ENCODE measurements at regions not wholly inside any gene's neighbourhood (a gene's known extent, or its start where the extent isn't known, plus 50 kb on each side); places are given as distances from the start of the nearest gene placed in this dataset.

DNA sequence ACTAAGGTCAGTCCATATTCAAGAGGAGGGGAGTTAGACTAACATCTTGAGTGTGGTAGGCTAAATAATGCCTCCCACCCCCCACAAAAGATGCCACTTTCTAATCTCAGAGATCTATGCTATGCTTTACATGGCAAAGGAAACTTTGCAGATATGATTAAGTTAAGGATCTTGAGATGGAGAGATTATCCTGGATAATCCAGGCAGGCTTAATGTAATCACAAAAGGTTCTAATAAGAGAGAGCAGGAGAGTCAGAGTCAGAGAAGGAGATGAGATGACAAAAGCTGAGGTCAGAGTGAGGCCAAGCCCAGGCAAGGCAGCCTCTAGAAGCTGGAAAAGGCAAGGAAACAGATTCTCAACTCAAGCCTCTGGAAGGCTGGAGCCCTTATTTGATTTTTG is 1011.6 kb downstream of the PCDH9 start:
- TF ChIP-seq, protein P1, sequence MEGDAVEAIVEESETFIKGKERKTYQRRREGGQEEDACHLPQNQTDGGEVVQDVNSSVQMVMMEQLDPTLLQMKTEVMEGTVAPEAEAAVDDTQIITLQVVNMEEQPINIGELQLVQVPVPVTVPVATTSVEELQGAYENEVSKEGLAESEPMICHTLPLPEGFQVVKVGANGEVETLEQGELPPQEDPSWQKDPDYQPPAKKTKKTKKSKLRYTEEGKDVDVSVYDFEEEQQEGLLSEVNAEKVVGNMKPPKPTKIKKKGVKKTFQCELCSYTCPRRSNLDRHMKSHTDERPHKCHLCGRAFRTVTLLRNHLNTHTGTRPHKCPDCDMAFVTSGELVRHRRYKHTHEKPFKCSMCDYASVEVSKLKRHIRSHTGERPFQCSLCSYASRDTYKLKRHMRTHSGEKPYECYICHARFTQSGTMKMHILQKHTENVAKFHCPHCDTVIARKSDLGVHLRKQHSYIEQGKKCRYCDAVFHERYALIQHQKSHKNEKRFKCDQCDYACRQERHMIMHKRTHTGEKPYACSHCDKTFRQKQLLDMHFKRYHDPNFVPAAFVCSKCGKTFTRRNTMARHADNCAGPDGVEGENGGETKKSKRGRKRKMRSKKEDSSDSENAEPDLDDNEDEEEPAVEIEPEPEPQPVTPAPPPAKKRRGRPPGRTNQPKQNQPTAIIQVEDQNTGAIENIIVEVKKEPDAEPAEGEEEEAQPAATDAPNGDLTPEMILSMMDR (IDR thresholded peaks at IDR 0.05; ENCODE audit: borderline replicate concordance, insufficient read depth, low read depth, low read length): no peak

DNA sequence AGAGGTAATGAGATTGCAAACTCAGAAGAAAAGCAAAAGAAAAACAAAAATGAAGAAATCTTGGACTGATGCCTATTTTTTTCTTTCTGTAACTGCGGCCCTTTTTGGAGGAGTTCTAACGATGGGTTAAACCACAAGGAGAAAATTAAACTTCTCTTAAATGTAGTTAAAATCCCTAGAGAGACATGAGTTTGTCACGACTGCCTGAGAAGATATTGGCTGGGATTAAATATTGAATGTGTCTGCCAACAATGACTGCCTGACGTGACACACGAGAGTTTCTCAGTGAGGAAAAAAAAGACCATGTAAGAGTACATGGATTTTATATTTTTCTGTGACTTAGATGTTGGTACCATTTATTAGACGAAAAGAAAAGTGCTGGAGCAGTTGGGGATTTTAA is 1013.4 kb downstream of the PCDH9 start:
- TF ChIP-seq, protein P1 (IDR thresholded peaks at IDR 0.05; ENCODE audit: borderline replicate concordance, insufficient read depth, low read depth, low read length): no peak

More for the DNA sequence above, 1011.6 kb downstream of the PCDH9 start:
- H3K4me3 ChIP-seq (ENCODE audit: low read depth, low read length): no peak overlapping the region

DNA sequence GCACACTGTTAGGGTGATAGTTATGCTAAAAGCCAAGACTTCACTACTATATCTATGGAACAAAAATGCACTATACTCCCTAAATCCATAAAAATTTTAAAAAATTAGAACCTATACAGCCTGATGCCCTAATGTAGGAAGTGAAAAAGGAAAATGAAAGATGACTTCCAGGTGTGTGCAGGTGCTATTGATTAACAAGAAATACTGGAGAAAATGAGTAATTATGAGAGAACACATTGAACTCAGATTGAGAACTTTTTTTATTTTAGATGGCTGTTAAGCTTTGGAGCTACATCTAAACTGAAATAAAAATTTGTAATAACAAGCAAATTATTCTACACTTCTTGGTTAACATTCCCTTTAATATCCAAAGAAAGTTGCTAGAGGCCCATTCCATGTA is 1015.7 kb downstream of the PCDH9 start:
- no peak overlapping the region for H3K4me3 ChIP-seq (ENCODE audit: low read depth, low read length)
- TF ChIP-seq, protein P1 (IDR thresholded peaks at IDR 0.05; ENCODE audit: borderline replicate concordance, insufficient read depth, low read depth, low read length): no peak

More for the DNA sequence above, 1013.4 kb downstream of the PCDH9 start:
- no peak overlapping the region for H3K4me3 ChIP-seq (ENCODE audit: low read depth, low read length)

DNA sequence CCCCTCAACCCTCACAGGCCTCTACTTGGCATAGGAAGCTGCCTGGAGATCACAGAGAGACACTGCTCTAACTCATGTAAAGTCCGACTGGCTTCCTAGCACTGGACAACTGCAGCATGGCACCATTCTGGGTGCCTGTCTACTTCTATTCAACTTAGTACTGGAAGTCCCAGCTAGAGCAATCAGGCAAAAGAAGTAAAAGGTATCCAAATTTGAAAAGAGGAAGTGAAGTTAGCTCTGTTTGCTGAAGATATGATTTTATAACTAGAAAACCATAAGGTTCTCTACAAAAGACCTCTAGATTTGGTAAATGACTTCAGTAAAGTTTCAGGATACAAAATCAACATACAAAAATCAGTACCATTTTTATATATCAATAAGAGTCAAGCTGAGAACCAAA is 1017.6 kb downstream of the PCDH9 start:
- H3K4me3 ChIP-seq (ENCODE audit: low read depth, low read length): no peak overlapping the region
- TF ChIP-seq, protein P1 (IDR thresholded peaks at IDR 0.05; ENCODE audit: borderline replicate concordance, insufficient read depth, low read depth, low read length): no peak

DNA sequence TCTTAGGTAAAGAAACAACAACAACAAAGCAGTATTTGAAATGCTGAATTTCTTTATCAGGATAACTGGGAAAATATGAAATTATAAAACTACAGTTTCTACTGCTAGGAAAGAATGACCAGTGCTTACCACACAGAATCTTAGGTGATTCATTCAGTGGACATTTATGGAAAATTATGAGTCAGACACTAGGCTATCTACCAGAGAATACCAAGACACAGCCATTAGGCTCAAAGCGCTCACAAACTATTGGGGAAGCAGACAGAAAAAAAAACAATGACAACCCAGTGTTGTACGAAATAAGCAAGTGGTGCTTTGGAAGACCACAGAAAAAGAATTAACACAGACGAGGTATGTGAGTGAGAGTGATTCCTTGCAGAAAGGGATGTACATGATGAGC is 1019.5 kb downstream of the PCDH9 start:
- H3K4me3 ChIP-seq (ENCODE audit: low read depth, low read length): no peak overlapping the region
- TF ChIP-seq, protein P1 (IDR thresholded peaks at IDR 0.05; ENCODE audit: borderline replicate concordance, insufficient read depth, low read depth, low read length): no peak

DNA sequence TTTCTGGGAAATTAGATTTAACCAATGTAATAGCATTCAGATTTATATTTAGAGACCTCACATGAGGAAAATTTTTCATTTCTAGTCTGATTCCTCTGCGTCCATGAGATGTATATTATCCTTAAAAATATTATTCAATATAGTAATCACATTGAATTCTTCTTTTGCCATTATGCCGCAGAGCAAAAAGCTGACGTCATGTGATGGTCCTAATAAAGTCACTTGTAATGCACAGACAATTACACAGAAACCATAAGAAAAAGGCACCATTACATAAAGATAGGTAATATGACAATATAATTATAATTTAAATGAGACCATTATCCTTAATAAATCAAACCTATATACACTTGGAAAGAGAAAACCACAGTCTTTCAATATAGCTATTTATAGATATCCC is 1021.5 kb downstream of the PCDH9 start:
- TF ChIP-seq, protein P1 (IDR thresholded peaks at IDR 0.05; ENCODE audit: borderline replicate concordance, insufficient read depth, low read depth, low read length): no peak
- H3K4me3 ChIP-seq (ENCODE audit: low read depth, low read length): no peak overlapping the region

DNA sequence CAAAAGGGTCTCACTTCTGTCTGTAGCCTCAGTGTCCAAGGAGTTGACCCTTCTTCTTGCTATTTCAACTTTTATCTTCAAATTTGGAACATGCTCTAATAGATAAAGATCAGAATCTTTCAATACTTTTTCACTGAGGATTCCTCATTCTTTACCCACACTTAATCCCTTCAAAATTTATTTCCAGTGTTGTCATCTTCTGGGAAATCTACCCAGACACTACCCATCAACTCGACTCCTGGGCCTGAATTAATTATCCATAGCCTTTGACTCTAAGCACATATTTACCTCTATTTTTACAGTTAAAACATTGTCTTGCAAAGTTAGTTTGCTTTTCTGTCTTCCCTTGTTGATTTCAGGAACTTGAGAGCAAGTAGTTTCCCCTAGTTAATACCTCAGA is 1022.5 kb downstream of the PCDH9 start:
- TF ChIP-seq, protein P1 (IDR thresholded peaks at IDR 0.05; ENCODE audit: borderline replicate concordance, insufficient read depth, low read depth, low read length): no peak
- no peak overlapping the region for H3K4me3 ChIP-seq (ENCODE audit: low read depth, low read length)
